Calu3 (cell line): ENCODE measurements at regions not wholly inside any gene's neighbourhood (a gene's known extent, or its start where the extent isn't known, plus 50 kb on each side); places are given as distances from the start of the nearest gene placed in this dataset.

Experiments used
- BruUV-seq: library from RNA; stranded (reverse); fragments of 400-500 nt; replicated peaks from 2 replicates; lab custom pipeline; 2021; lab: Mats Ljungman, UMichigan
- CTCF ChIA-PET: fragments of 300-600 bp; sonication (Branson Sonifier 250); formaldehyde crosslinking; loops from one replicate; lab custom pipeline; 2022; ENCODE audit warnings: antibody characterized with exemption; lab: Charles Lee
- DNase-seq: peaks from one replicate; pipeline ENCODE4 v3.0.0; 2022
- H3K27ac Mint-ChIP-seq: one replicate; pipeline ENCODE4 v1.8.0; 2022; ENCODE audit warnings: mixed read lengths; ENCODE audit not compliant: unreplicated experiment
- H3K27me3 Mint-ChIP-seq: one replicate; pipeline ENCODE4 v1.8.0; 2022; ENCODE audit warnings: mixed read lengths; ENCODE audit not compliant: unreplicated experiment
- H3K36me3 Mint-ChIP-seq: one replicate; pipeline ENCODE4 v1.8.0; 2022; ENCODE audit warnings: mild to moderate bottlenecking, moderate library complexity, mixed read lengths; ENCODE audit not compliant: insufficient read depth, unreplicated experiment
- H3K4me1 Mint-ChIP-seq: one replicate; pipeline ENCODE4 v1.8.0; 2022; ENCODE audit warnings: mild to moderate bottlenecking, low read depth, mixed read lengths; ENCODE audit not compliant: unreplicated experiment
- H3K4me3 Mint-ChIP-seq: one replicate; pipeline ENCODE4 v1.8.0; 2022; ENCODE audit warnings: mild to moderate bottlenecking, low read depth, moderate library complexity, mixed read lengths; ENCODE audit not compliant: unreplicated experiment
- H3K9me3 Mint-ChIP-seq: one replicate; pipeline ENCODE4 v1.8.0; 2022; ENCODE audit warnings: low read depth, mixed read lengths; ENCODE audit not compliant: unreplicated experiment
- intact Hi-C: fragments of 100-400 bp; cut with micrococcal nuclease; formaldehyde crosslinking; loops from one replicate; pipeline ENCODE4 v1.10.0; 2022; ENCODE audit not compliant: unreplicated experiment
- TF ChIP-seq, protein P1 (sequence below): fragments of 200-600 bp; IDR thresholded peaks from one replicate; pipeline ENCODE4 v1.8.0; 2022; ENCODE audit warnings: antibody characterized with exemption; ENCODE audit not compliant: unreplicated experiment

DNA sequence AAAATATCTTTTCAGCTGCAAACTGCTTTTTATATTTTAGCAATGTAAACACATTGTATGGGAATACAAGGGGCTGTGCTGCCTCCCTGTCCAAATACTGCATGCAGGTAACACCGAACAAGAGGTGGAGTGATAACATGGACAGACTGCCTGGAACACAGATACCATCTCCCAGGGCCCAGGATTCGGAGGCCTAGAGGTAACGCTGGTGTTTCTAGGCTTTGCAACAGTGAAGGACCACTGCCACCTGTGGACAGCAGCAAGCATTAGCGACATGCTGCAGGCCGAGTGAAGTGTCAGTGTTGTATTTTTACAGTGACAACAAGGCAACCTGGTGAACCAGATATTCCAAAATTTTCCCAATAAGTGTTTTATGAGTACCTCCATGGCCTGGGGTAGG lies 379.1 kb downstream of the DMRT2 start:
- Mint-ChIP-seq H3K27me3 (no peaks in the 10 kb centered on the region), H3K4me1 (no peaks in the 10 kb centered on the region), H3K9me3 (peaks cover 5% of the 10 kb centered on the region), H3K4me3 (no peak overlapping the region), H3K27ac (no peak overlapping the region), H3K36me3 (no peaks in the 10 kb centered on the region)
- BruUV-seq, result no TSS peak
- no peak for DNase-seq
- CTCF ChIA-PET, result no interaction called here
- TF ChIP-seq, protein P1, sequence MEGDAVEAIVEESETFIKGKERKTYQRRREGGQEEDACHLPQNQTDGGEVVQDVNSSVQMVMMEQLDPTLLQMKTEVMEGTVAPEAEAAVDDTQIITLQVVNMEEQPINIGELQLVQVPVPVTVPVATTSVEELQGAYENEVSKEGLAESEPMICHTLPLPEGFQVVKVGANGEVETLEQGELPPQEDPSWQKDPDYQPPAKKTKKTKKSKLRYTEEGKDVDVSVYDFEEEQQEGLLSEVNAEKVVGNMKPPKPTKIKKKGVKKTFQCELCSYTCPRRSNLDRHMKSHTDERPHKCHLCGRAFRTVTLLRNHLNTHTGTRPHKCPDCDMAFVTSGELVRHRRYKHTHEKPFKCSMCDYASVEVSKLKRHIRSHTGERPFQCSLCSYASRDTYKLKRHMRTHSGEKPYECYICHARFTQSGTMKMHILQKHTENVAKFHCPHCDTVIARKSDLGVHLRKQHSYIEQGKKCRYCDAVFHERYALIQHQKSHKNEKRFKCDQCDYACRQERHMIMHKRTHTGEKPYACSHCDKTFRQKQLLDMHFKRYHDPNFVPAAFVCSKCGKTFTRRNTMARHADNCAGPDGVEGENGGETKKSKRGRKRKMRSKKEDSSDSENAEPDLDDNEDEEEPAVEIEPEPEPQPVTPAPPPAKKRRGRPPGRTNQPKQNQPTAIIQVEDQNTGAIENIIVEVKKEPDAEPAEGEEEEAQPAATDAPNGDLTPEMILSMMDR, result no peak
- intact Hi-C loops, result no loop called here

- intact Hi-C loops, result no loop called here
- CTCF ChIA-PET, result no interaction called here
- BruUV-seq, result no TSS peak
- Mint-ChIP-seq H3K4me1 (no peaks in the 10 kb centered on the region), H3K9me3 (peaks cover 5% of the 10 kb centered on the region), H3K27me3 (no peaks in the 10 kb centered on the region), H3K4me3 (no peak overlapping the region), H3K36me3 (no peaks in the 10 kb centered on the region), H3K27ac (no peak overlapping the region)
- DNase-seq, result no peak
- TF ChIP-seq, protein P1, result no peak
Observed at GRCh38 chr9:1431461-1431860, 381.3 kb downstream of the DMRT2 start.

- intact Hi-C loops, result no loop called here
- H3K4me3 Mint-ChIP-seq, result no peak overlapping the region
- no peaks in the 10 kb centered on the region for H3K4me1 Mint-ChIP-seq
- H3K9me3 Mint-ChIP-seq, result peaks cover 9% of the 10 kb centered on the region
- CTCF ChIA-PET, result no interaction called here
- BruUV-seq, result no TSS peak
- H3K27ac Mint-ChIP-seq, result no peak overlapping the region
- H3K27me3 Mint-ChIP-seq, result no peaks in the 10 kb centered on the region
- DNase-seq, result no peak
- no peaks in the 10 kb centered on the region for H3K36me3 Mint-ChIP-seq
- TF ChIP-seq, protein P1, result no peak
Observed at GRCh38 chr9:1434052-1434767, 384.1 kb downstream of the DMRT2 start.

GRCh38 chr9:1434811-1435210 lies 384.7 kb downstream of the DMRT2 start:
- no peaks in the 10 kb centered on the region for H3K36me3 Mint-ChIP-seq
- intact Hi-C loops, result no loop called here
- peaks cover 9% of the 10 kb centered on the region for H3K9me3 Mint-ChIP-seq
- TF ChIP-seq, protein P1, result no peak
- no peaks in the 10 kb centered on the region for H3K27me3 Mint-ChIP-seq
- no peak overlapping the region for H3K4me3 Mint-ChIP-seq
- CTCF ChIA-PET, result no interaction called here
- BruUV-seq, result no TSS peak
- DNase-seq, result no peak
- H3K4me1 Mint-ChIP-seq, result no peaks in the 10 kb centered on the region
- H3K27ac Mint-ChIP-seq, result no peak overlapping the region
